ENCODE measurements at regions not wholly inside any gene's neighbourhood (a gene's known extent, or its start where the extent isn't known, plus 50 kb on each side); places are given as distances from the start of the nearest gene placed in this dataset.
A peak's percentile ranks its signal among the peaks of the same experiment; 100 is the strongest.

DNA sequence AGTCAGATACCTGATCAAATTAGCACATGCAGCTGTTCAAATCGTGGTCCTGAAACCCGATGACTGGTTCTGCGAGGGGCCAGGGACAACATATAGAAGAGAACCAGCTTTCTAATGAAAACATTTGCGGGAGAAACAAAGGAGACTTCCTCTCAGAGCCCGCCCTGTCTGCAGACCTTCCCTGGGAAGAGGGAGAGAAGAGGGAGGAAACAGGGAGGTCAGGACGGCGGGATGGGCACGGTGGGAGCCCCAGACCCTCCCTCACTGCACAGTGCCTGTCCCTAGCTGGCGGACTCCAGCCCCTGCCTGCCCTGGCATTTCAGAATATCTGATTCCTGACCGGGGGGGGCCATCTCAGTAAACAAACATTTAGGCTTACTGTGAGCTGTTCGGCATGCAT, 317.3 kb downstream of the FOXL1 start:
- H3K9me3 ChIP-seq (ENCODE audit: insufficient read depth, low read length): no peaks in the 10 kb centered on the region
- TF ChIP-seq ZNF274 (IDR thresholded peaks at IDR 0.05; ENCODE audit: low read depth, low read length) (no peak), YY1 (IDR thresholded peaks at IDR 0.05; ENCODE audit: insufficient read depth, insufficient read length) (no peak), SUZ12 (IDR thresholded peaks at IDR 0.05; ENCODE audit: extremely low read depth, insufficient read depth, insufficient read length) (no peak)
- DNase-seq (ENCODE audit: low read depth, low spot score): no peak
- H3K36me3 ChIP-seq (ENCODE audit: insufficient read depth, insufficient read length, low read length): no peaks in the 10 kb centered on the region
- H3K4me1 ChIP-seq (ENCODE audit: insufficient read depth, insufficient read length): peaks cover 5% of the 10 kb centered on the region
- H3K9ac ChIP-seq (ENCODE audit: insufficient read length, low read depth): no peak overlapping the region
- no peaks in the 10 kb centered on the region for H3K27me3 ChIP-seq (ENCODE audit: insufficient read depth, insufficient read length)
- H3K4me3 ChIP-seq (ENCODE audit: insufficient read length, low read depth): no peak overlapping the region

- Histone ChIP-seq H3K9me3 (ENCODE audit: insufficient read depth, low read length) (no peaks in the 10 kb centered on the region), H3K27me3 (ENCODE audit: insufficient read depth, insufficient read length) (no peaks in the 10 kb centered on the region), H3K9ac (ENCODE audit: insufficient read length, low read depth) (no peak overlapping the region), H3K4me3 (ENCODE audit: insufficient read length, low read depth) (no peak overlapping the region), H3K4me1 (ENCODE audit: insufficient read depth, insufficient read length) (peaks cover 11% of the 10 kb centered on the region), H3K36me3 (ENCODE audit: insufficient read depth, insufficient read length, low read length) (no peaks in the 10 kb centered on the region)
- TF ChIP-seq SUZ12 (IDR thresholded peaks at IDR 0.05; ENCODE audit: extremely low read depth, insufficient read depth, insufficient read length) (no peak), ZNF274 (IDR thresholded peaks at IDR 0.05; ENCODE audit: low read depth, low read length) (no peak), YY1 (IDR thresholded peaks at IDR 0.05; ENCODE audit: insufficient read depth, insufficient read length) (no peak)
- DNase-seq (ENCODE audit: low read depth, low spot score): no peak
Measured at GRCh38 chr16:86896976-86897375, 318.6 kb downstream of the FOXL1 start.

GRCh38 chr16:86897486-86897885, 319.1 kb downstream of the FOXL1 start:
- H3K4me3 ChIP-seq (ENCODE audit: insufficient read length, low read depth): no peak overlapping the region
- no peak overlapping the region for H3K9ac ChIP-seq (ENCODE audit: insufficient read length, low read depth)
- no peaks in the 10 kb centered on the region for H3K36me3 ChIP-seq (ENCODE audit: insufficient read depth, insufficient read length, low read length)
- peaks cover 11% of the 10 kb centered on the region for H3K4me1 ChIP-seq (ENCODE audit: insufficient read depth, insufficient read length)
- H3K27me3 ChIP-seq (ENCODE audit: insufficient read depth, insufficient read length): no peaks in the 10 kb centered on the region
- DNase-seq (ENCODE audit: low read depth, low spot score): no peak
- TF ChIP-seq SUZ12 (IDR thresholded peaks at IDR 0.05; ENCODE audit: extremely low read depth, insufficient read depth, insufficient read length): no peak
- no peak for TF ChIP-seq ZNF274 (IDR thresholded peaks at IDR 0.05; ENCODE audit: low read depth, low read length)
- TF ChIP-seq YY1 (IDR thresholded peaks at IDR 0.05; ENCODE audit: insufficient read depth, insufficient read length): no peak
- H3K9me3 ChIP-seq (ENCODE audit: insufficient read depth, low read length): no peaks in the 10 kb centered on the region

DNA sequence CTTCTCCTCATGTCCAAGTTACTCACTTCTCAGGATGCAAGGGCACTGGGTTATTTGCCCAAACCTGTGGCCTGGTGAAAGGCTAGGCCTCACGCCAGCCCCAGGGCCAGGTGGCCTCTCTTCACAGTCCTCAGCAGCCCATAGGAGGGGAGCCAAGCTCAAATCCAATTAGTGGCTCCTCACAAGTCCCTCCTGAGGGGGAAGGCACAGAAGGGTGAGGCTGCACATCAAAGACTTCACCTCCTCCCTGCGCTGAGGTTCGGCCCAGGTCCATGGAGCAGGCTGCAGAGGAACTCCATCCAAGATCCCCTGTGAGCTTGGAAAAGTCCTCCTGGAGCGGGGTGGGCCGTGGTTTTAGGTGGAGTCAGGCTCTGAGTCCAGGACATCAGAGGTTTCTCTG, 320.0 kb downstream of the FOXL1 start:
- no peak for TF ChIP-seq YY1 (IDR thresholded peaks at IDR 0.05; ENCODE audit: insufficient read depth, insufficient read length)
- no peak for TF ChIP-seq SUZ12 (IDR thresholded peaks at IDR 0.05; ENCODE audit: extremely low read depth, insufficient read depth, insufficient read length)
- H3K4me3 ChIP-seq (ENCODE audit: insufficient read length, low read depth): no peak overlapping the region
- H3K4me1 ChIP-seq (ENCODE audit: insufficient read depth, insufficient read length): peaks cover 11% of the 10 kb centered on the region
- H3K9me3 ChIP-seq (ENCODE audit: insufficient read depth, low read length): no peaks in the 10 kb centered on the region
- H3K9ac ChIP-seq (ENCODE audit: insufficient read length, low read depth): no peak overlapping the region
- no peaks in the 10 kb centered on the region for H3K27me3 ChIP-seq (ENCODE audit: insufficient read depth, insufficient read length)
- DNase-seq (ENCODE audit: low read depth, low spot score): no peak
- H3K36me3 ChIP-seq (ENCODE audit: insufficient read depth, insufficient read length, low read length): no peaks in the 10 kb centered on the region

- Histone ChIP-seq H3K36me3 (ENCODE audit: insufficient read depth, insufficient read length, low read length) (no peaks in the 10 kb centered on the region), H3K27me3 (ENCODE audit: insufficient read depth, insufficient read length) (no peaks in the 10 kb centered on the region), H3K9ac (ENCODE audit: insufficient read length, low read depth) (no peak overlapping the region), H3K4me1 (ENCODE audit: insufficient read depth, insufficient read length) (peaks cover 11% of the 10 kb centered on the region), H3K4me3 (ENCODE audit: insufficient read length, low read depth) (no peak overlapping the region), H3K9me3 (ENCODE audit: insufficient read depth, low read length) (no peaks in the 10 kb centered on the region)
- no peak for DNase-seq (ENCODE audit: low read depth, low spot score)
- TF ChIP-seq SUZ12 (IDR thresholded peaks at IDR 0.05; ENCODE audit: extremely low read depth, insufficient read depth, insufficient read length): no peak
- TF ChIP-seq ZNF274 (IDR thresholded peaks at IDR 0.05; ENCODE audit: low read depth, low read length): no peak
- TF ChIP-seq YY1 (IDR thresholded peaks at IDR 0.05; ENCODE audit: insufficient read depth, insufficient read length): no peak
Measured at GRCh38 chr16:86899151-86899550, 320.8 kb downstream of the FOXL1 start.

DNA sequence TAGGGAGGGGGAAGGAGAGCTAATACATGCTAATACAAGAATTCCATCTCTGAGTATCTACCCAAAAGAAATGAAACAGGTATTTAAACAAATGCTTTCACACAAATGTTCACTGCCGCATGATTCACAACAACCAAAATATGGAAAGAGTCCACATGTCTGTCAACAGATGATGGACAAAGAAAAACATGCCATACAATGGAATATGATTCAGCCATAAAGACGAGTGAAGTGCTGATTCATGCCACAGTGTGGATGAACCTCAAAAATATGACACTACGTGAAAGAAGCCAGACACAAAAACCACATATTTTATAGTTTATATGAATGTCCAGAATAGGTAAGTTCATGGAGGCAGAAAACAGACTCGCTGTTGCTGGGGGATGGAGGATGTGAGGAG, 321.4 kb downstream of the FOXL1 start:
- Histone ChIP-seq H3K9ac (ENCODE audit: insufficient read length, low read depth) (no peak overlapping the region), H3K36me3 (ENCODE audit: insufficient read depth, insufficient read length, low read length) (no peaks in the 10 kb centered on the region), H3K27me3 (ENCODE audit: insufficient read depth, insufficient read length) (no peaks in the 10 kb centered on the region), H3K4me1 (ENCODE audit: insufficient read depth, insufficient read length) (peaks cover 11% of the 10 kb centered on the region), H3K9me3 (ENCODE audit: insufficient read depth, low read length) (no peaks in the 10 kb centered on the region), H3K4me3 (ENCODE audit: insufficient read length, low read depth) (no peak overlapping the region)
- no peak for TF ChIP-seq SUZ12 (IDR thresholded peaks at IDR 0.05; ENCODE audit: extremely low read depth, insufficient read depth, insufficient read length)
- no peak for TF ChIP-seq ZNF274 (IDR thresholded peaks at IDR 0.05; ENCODE audit: low read depth, low read length)
- no peak for TF ChIP-seq YY1 (IDR thresholded peaks at IDR 0.05; ENCODE audit: insufficient read depth, insufficient read length)
- DNase-seq (ENCODE audit: low read depth, low spot score): no peak

GRCh38 chr16:86901483-86901882, 323.1 kb downstream of the FOXL1 start:
- no peak for DNase-seq (ENCODE audit: low read depth, low spot score)

DNA sequence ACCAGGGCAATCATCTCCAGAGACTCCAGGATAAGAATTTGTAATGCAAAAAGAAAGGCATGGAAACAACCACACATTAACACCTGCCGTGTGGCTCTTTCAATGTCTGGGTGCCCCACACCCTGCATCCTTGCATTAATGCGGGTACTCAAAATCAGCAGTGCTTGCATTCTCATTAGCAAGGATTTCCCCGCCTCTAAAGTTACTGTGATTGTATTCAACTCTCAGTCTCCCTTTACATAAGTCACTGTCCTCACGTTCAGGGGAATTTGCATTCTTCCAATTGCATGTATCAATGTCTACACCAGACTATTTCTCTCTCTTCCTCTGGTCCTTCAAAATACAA, 324.3 kb downstream of the FOXL1 start:
- peak; percentile 30 for DNase-seq (ENCODE audit: low read depth, low spot score)
- no peaks in the 10 kb centered on the region for H3K9me3 ChIP-seq (ENCODE audit: insufficient read depth, low read length)
- peaks cover 11% of the 10 kb centered on the region for H3K4me1 ChIP-seq (ENCODE audit: insufficient read depth, insufficient read length)
- peaks cover 3% of the 10 kb centered on the region for H3K27me3 ChIP-seq (ENCODE audit: insufficient read depth, insufficient read length)
- no peaks in the 10 kb centered on the region for H3K36me3 ChIP-seq (ENCODE audit: insufficient read depth, insufficient read length, low read length)
- no peak overlapping the region for H3K4me3 ChIP-seq (ENCODE audit: insufficient read length, low read depth)
- TF ChIP-seq SUZ12 (IDR thresholded peaks at IDR 0.05; ENCODE audit: extremely low read depth, insufficient read depth, insufficient read length): no peak
- TF ChIP-seq ZNF274 (IDR thresholded peaks at IDR 0.05; ENCODE audit: low read depth, low read length): no peak
- TF ChIP-seq YY1 (IDR thresholded peaks at IDR 0.05; ENCODE audit: insufficient read depth, insufficient read length): no peak
- no peak overlapping the region for H3K9ac ChIP-seq (ENCODE audit: insufficient read length, low read depth)

More at GRCh38 chr16:86901483-86901882, 323.1 kb downstream of the FOXL1 start:
- Histone ChIP-seq H3K36me3 (ENCODE audit: insufficient read depth, insufficient read length, low read length) (no peaks in the 10 kb centered on the region), H3K4me3 (ENCODE audit: insufficient read length, low read depth) (no peak overlapping the region), H3K27me3 (ENCODE audit: insufficient read depth, insufficient read length) (peaks cover 2% of the 10 kb centered on the region), H3K4me1 (ENCODE audit: insufficient read depth, insufficient read length) (peaks cover 11% of the 10 kb centered on the region), H3K9me3 (ENCODE audit: insufficient read depth, low read length) (no peaks in the 10 kb centered on the region), H3K9ac (ENCODE audit: insufficient read length, low read depth) (no peak overlapping the region)
- TF ChIP-seq YY1 (IDR thresholded peaks at IDR 0.05; ENCODE audit: insufficient read depth, insufficient read length) (no peak), ZNF274 (IDR thresholded peaks at IDR 0.05; ENCODE audit: low read depth, low read length) (no peak), SUZ12 (IDR thresholded peaks at IDR 0.05; ENCODE audit: extremely low read depth, insufficient read depth, insufficient read length) (no peak)
